GM08714 (cell line): ENCODE measurements at regions not wholly inside any gene's neighbourhood (a gene's known extent, or its start where the extent isn't known, plus 50 kb on each side); places are given as distances from the start of the nearest gene placed in this dataset.

Source experiments
- H3K4me3 ChIP-seq: fragments of 200-500 bp; sonication (Bioruptor generic); 2 replicates; pipeline ENCODE4 v1.5.1; 2014; ENCODE audit warnings: mild to moderate bottlenecking, low read length, inconsistent platforms
- ZNF274 ChIP-seq: IDR thresholded peaks from 2 replicates; pipeline ENCODE4 v1.6.1; 2012; ENCODE audit warnings: mild to moderate bottlenecking, low read depth, low read length

DNA sequence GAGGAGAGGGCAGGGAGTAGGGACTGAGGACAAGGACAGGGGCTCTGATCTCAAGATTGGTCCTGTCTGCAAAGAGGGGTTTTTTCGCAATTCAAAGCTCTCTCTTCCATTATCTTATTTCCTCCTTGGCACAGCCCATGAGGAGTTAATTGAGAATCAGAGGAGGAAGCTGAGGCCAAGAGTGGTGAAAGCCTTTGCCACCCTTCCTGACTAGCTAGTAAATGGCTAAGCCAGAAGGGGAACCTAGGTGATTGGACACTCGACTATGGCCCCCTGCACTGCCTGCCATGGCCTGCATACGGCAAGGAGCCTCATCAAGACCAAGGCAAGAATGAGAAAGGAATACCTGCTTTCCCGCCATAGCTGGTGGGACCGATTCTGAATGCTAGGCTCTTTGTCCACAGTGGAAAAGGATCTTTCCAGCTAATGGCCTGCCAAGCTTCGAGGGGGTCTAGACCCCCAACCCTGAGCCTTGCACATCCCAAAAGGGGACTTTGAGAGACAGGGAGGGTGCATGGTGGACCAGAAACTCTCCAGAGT is 237.9 kb downstream of the HAUS1 start:
- no peak overlapping the region for H3K4me3 ChIP-seq
- no peak for TF ChIP-seq ZNF274

DNA sequence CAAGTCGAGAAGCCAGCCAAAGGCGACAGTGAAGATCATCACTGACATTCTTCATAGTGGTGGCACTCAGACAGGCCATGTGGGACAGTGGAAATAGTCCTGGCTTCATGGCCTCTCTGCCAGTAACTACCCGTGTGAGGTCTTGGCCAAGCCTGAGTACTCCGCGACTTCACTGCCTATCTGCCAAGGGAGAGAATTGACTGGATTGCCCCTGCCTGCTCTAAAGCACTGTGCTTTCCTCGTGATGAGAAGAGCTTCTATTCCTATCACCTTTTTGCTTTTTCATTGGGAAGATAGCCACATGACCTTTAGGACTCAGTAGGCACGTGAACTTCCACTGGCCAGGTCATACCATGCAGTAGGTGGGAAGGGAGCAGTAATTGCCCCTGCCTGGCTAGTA is 239.3 kb downstream of the HAUS1 start:
- H3K4me3 ChIP-seq = no peak overlapping the region
- no peak for TF ChIP-seq ZNF274

DNA sequence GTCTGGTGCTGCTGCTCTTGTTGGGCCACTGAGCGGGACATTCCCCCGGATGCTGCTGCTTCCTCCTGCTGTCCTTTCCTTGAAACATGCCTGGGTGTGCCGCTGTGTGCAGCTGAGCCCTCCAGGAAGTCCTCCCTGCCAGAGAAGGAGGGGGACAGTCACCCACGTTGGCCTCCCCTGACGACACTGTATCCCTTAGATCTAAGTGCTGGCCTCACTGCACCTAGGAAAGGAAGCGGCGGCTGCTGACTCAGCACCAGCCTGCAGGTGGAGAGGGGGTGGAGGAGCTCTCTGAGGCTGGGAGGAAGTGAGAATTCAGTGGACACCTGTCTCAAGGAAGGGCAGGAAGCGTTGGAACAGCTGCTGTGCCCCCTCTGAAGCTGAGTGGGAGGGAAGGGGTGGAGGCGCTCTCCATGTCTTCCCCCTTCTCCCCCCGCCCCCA is 239.8 kb downstream of the HAUS1 start:
- no peak overlapping the region for H3K4me3 ChIP-seq
- TF ChIP-seq ZNF274 = no peak

DNA sequence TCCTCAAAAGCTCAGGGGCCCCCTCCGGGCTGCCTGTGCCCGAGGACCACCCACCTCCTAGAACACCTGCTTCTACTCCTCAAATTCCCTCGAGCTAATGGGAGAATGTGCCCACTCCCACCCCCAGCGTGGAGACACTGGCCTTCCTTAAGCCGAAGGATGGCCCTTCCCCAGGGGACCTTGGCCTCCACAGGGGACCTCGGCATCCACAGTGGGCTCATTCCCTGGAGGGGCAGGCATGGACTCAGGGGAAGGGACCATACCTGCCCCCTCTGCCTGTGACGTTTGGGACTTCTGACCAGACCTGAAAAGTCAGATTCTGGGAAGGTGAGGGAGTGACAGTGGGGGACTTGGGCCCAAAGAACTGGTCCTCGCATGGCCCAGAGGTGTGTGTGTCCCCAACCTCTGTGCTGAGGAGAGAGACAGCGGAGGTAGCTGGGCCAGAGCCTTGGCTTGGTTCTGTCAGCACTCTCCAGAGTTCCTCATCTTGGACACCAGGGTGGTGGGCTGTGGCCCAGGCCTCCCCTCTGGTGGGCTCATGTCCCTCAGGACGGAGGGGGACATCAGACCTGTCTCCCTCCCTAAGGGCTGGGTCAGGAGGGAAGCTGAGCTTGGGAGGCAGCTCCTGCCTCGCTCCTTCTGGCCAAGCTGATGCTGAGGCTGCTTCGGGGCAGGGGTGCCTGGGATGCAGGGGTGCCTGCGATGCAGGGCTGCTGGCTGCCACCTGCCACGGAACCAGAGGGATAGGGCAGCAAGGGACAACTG is 240.4 kb downstream of the HAUS1 start:
- TF ChIP-seq ZNF274 = no peak
- no peak overlapping the region for H3K4me3 ChIP-seq

DNA sequence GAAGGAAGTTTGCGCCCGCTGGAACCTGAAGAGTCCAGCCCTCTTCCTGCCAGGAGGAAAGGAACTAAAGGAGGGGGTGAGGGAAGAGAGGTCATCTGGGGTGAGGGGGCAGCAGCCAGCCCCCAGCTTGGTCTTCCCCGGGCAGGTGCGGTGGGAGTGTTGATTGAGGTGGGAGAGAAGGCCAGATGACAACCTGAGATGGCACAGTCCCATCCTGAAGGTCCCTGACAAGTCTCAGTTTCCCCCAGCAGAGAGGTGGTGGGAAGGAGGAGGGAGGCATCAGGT is 240.9 kb downstream of the HAUS1 start:
- no peak for TF ChIP-seq ZNF274
- H3K4me3 ChIP-seq = no peak overlapping the region

DNA sequence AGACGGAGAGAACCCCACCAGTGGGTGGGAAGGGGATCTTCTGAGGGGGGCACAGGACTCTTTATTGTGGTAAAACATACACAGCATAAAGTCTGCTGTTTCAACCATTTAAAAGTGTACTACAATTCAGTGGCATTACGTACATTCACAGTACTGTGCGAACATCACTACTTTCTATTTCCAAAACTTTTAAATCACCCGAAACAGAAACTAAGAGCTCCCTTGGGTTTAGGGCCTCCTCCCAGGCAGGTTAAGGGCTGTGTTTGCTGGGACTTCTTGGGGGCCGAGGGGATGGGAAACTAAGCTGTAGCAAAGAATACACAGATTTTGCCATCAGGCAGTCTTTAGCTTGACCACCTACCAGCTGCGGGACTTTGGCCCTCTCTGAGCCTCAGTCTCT is 242.0 kb downstream of the HAUS1 start:
- H3K4me3 ChIP-seq = no peak overlapping the region; the same call in 1 of the 2 replicates
- TF ChIP-seq ZNF274 = no peak

DNA sequence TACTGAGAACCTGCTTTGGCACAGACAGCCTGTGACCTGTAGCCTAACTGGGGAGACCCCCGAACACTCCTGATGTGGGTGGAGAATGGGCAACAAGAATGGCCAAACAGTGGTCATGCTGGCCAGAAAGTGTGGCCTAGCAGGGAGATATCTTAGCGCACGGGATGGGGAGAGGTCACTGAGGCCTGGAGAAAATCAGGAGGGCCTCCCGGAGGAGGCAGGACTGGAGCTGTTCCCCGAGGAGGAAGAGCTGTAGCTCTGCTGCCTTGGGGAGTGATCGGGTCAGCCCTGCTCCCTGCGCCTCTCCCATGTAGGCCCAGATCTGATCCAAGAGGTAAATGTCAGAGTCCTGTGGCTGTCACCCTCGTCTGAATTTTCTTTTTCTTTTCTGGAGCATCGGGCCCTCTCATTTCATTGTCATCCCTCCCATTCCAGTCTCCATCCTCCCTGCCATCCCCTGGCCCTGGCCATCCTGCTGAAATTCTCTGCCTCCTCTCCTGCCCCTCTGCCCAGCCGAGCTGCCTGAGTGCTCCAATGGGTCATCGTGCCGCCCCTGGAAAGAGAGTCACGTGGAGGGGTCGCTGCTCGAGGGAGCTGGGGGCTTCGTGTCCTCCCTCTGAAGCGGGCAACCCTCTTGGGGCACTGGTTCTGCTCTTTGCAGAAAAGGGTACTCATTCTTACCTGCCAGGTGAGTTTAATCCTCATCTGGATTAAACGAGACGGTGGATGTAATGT is 242.9 kb downstream of the HAUS1 start:
- no peak for TF ChIP-seq ZNF274
- no peak overlapping the region for H3K4me3 ChIP-seq

DNA sequence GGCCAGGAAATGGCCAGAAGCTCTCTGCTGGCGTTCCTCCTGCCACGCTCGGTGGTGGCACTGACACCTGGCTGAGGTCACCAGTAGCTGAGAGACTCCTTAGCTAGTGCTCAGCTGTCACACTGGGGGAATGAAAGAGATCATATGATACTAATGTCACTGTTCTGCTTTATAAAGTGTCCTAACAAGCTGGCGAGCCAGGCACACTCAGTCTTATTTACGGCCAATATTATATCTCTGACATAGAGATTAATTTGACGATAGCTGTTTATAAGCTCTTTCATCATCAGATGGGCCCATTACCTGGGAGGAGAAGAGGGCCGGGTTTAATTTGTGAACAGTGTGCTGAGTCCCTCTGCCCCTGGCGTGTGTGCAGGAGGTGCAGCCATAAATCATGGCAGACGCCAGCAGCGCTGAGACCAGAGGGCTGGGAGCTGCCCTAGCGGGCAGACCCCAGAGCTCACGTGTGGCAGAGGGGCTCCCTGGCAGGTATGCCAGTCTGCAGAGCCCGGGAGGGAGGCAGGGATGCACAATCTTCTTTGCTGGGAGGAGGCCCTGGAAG is 246.5 kb downstream of the HAUS1 start:
- no peak for TF ChIP-seq ZNF274
- no peak overlapping the region for H3K4me3 ChIP-seq

DNA sequence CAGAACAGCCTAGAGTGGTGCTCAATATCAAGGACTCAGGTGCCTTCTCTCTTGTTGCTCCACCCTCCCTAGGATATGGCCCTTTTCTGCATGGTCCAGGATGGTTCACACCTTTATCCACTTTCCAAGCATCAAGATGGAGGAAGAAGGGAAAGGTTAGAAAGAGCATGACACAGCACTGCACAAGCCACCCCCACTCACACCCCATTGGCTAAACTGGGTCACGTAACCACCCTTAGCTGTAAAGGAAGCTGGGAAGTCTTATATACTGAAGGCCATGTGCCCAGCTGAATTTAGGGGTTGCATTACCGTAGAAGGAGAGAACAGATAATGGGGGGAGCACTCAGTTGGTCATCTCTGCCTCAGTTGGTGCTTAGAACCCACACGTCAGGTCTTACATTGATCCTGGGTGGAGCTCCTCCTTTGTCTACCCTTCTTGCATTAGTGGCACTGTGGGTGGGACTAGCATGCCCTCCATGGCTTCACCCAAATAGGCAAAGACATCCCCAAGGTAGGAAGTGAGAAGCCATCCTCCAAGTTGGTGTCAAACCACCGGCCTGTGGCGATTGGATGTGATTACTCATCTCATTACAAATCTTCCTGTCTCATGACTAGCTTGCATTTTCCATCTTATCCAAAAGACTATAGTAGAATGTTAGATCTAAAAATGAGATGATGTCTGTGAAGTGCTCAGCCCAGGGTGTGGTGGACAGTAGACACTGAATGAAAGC is 248.5 kb downstream of the HAUS1 start:
- no peak for TF ChIP-seq ZNF274
- H3K4me3 ChIP-seq = no peak overlapping the region

DNA sequence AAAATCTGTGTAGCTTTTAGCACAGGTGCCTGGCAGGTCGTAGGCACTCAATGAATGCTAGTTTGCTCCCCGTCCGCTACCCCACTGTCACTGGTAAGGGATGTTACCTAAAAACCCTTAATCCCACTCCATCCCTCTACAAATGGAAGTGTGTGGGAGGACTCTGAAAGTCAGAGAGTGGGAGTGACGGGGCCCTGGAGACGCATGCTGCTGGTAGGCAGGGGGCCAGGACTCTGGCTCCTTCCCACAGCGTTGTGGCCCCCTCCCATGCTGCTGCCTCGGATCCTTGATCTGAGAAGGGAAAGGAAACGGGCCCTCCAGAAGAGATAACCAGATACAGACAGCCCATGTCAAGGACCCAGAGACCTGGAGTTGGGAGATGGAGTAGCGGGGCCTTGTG is 249.3 kb downstream of the HAUS1 start:
- no peak for TF ChIP-seq ZNF274
- no peak overlapping the region for H3K4me3 ChIP-seq

DNA sequence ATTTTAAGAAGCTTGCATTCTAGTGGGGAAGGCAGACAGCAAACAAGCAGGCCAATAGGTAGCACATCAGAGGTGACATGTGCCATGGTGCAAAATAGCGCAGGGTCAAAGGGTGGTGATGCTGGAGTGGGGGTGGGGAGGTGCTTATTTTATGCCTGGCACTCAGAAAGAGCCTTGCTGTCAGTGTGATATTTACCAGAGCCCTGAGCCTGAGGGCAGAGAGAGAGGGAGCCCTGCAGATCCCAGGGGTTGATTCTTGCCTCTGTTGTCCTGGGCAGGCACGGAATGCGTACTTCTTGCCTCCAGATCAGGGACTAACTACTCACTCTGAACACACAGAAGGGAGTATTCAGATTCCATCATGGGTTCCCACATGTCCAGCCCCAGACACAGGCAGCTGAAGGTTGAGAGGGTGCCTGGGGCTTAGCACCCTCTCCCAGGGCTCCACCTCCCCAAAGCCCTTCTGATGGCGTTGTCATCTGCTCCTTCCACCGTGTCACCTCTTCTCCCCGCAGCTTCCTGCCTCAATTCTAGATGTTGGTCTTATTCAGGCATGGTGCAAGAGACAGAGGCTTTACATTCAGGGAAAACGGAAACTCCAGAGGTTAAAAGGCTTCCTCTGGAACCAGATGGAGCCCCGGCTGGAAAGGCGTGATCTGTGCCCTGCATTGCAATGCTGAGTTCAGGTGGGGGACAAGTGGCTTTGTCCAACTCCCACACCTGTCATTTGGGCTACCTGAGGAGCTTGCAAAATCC is 252.3 kb downstream of the HAUS1 start:
- H3K4me3 ChIP-seq = no peak overlapping the region
- TF ChIP-seq ZNF274 = no peak

DNA sequence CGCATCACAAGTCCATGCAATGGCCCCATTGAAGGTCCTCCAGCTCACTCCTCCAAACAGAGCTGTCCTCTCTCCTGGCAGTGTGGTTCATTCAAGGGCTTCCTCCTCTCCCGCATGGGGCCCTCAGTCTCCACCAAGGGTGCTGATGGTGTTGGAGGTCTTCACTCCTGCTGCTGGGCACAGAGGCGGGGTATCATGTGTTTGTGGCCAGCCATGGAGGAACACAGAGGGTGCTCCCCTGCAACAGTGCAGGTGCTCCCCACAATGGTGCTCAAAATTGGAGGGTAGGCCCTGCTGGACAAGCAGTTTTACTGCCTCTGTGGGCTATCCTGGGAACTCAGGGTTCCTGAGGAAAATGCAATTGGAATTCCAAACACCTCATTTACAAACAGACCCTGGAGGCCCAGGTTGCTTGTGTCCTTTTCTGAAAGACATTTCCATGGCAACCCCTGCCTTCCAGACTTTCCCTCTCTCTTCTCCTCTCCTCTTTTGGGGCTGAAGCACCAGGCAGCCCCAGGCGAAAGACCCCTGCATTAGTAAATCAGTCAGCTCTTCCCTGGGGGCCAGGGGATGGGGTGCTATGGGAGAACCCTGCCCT is 256.0 kb downstream of the HAUS1 start:
- H3K4me3 ChIP-seq = no peak overlapping the region
- TF ChIP-seq ZNF274 = no peak

DNA sequence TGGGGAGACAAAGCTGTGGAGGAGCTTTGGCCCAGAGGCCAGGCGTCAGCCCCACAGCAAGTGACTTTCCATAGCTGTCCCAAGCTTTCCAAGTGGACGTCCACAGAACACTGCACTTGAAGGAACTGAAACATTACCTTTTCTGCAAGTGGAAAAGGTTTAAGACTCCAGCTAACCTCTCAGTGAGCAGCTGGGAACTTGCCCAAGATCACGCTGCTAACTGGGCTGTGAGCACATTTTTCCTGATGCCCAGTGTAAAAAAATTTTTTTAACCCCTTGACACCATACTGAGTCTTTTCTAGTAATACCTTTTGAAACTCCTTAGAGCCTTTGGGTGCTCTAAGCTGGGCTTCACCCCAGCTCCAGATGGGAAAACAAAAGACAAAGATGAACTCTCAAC is 256.7 kb downstream of the HAUS1 start:
- no peak for TF ChIP-seq ZNF274
- no peak overlapping the region for H3K4me3 ChIP-seq
